Effector CD8-positive, alpha-beta T cell (primary cell): ENCODE measurements at regions not wholly inside any gene's neighbourhood (a gene's known extent, or its start where the extent isn't known, plus 50 kb on each side); places are given as distances from the start of the nearest gene placed in this dataset.

ENCODE experiments used
- DNase-seq: peaks from one replicate; lab custom pipeline; 2025; lab: John Stamatoyannopoulos, UW

DNA sequence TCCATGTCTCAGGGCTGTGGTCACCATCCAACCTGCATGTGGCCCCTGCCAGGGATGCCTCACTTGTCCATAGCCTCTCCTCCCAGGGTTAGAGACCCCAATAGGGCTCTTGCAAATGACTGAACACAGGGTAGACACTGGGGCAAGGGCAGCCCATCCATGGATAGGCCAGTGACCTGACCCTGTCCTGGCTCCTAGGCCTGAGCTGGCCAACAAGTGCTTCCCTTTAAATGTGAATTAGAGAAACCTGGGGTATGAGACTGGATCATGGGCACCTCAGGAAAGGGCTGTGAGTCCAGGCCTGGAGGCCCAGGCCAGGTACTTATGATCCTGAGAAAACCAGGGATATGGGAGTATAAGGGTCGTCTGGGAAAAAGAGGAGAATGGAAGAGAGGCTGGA lies 64.5 kb downstream of the COPS8 start:
- no peak for DNase-seq

DNA sequence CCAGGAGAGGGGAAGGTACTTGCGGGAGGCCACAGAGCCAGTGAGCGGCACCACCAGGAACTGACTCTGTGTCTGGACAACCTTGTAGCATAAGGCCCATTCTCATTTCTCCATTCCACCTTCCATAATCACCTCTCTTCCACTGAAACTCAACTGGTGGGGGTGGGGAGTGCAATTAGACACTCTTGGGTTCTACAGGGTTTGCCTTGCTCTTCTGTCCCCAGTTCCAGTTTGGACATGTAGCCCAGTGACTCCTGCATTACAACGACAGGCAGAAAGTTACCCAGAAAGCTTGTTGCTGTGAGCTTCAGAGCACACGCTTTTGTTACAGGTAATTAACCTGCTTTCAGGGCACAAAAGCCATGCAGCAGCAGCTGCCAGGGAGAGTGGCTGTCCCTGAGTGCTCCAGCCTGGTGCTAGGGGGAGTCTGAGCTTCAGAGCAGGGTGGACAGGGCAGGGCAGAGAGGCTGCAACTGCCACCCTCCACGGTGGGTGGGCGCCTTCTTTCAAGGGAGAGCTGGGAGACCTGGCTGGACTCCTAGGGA lies 65.2 kb downstream of the COPS8 start:
- no peak for DNase-seq

DNA sequence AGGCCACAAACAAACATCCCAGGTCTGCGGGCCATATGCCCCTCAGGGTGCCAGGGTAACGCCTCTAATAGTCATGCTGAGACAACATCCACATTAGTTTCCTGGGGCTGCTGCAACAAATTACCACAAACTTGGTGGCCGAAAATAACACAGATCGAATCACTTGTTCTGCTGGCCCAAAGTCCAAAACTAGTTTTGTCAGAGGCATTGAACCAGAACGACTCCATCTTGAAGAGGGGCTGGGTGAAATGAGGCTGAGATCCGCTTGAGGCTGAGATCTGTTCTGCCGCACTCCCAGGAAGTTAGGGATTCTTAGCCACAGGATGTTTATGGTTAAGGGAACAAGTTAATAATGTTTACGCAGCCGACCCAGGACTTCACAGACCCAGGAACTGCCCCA lies 66.7 kb downstream of the COPS8 start:
- no peak for DNase-seq

DNA sequence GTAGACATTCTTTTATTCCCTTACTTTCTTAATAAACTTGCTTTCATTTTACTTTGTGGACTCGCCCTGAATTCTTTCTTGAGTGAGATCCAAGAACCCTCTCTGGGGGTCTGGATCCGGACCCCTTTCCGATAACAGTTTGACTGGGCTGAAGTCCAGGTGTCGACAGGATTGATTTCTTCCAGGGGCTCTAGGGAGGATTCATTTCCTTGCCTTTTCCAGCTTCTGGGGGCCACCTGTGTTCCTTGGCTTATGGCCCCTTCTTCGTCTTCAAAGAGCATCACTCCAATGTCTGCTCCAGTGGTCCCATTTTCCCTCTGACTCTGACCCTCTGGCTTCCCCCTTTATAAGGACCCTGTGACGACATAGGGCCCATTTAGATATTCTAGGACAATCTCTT lies 67.5 kb downstream of the COPS8 start:
- DNase-seq, result no peak

DNA sequence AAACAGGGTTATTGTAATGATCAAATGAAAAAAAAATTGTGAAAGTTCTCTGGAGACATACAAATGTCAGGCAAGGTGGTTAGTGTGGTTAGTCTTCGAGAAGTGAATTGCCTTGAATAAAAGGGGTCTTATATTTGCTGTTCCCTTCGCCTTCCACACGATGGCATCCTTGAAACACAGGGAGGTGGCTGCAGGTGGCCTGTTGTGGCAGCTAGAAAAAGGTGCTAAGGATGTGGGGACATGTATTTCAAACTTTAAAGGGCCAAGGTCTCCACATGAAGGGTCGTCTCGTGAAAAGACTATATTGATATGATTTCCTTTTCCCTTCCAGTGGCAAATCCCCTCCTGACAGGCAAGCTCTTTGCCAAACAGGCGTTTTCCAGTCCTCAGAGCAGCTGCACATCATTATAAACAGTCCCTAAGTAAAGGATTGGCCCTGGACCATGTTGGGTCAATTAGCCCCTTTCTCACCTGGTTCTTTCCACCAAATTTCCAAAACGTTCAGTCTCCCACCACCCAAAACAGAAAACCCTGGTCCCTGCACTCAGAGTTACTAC lies 68.5 kb downstream of the COPS8 start:
- peak; percentile 25 for DNase-seq

DNA sequence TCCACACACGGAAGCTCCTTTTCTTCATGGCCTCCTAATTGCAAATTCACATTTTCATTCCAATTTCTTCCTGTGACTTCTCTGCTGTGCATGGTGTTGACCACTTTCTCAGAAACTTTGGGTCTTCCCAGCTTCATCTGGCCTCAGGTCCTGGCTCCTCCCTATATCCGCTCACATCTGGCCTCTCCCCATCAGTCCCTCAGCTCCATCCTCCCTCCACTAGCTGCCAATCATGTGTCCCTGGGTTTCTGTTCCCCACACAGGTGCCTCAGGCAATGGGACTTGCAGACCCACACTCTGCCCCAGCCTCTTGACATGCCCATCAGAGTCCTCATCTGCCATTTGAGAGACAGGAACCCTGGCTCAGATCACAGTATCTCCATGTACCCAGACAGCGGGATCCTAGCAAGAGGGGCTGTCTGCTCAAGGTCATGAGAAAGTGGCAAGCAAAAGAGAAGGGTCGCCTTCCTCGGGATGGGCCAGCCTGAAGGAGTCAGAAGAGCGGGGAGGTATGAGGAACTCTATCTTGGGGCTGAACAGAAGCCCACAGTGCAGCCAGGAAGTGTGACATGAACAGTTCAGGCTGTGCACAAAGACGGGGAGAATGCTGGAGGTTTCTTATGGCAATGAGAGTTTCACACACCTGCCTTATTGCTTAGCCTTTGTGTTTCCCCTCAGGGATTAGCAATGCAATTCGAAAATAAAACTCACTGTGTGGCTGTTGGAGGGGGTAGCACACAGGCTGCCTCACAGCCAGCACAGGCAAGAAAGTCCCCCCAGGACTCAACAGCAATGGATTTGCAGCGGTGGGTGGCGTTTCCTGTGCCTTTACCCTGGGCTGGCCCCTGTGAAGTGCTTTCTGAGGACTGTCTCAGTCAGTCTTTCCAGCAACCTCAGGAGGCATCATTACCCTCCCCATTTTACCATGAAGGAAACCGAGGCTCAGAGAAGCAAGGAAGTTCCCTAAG lies 69.5 kb downstream of the COPS8 start:
- no peak for DNase-seq

DNA sequence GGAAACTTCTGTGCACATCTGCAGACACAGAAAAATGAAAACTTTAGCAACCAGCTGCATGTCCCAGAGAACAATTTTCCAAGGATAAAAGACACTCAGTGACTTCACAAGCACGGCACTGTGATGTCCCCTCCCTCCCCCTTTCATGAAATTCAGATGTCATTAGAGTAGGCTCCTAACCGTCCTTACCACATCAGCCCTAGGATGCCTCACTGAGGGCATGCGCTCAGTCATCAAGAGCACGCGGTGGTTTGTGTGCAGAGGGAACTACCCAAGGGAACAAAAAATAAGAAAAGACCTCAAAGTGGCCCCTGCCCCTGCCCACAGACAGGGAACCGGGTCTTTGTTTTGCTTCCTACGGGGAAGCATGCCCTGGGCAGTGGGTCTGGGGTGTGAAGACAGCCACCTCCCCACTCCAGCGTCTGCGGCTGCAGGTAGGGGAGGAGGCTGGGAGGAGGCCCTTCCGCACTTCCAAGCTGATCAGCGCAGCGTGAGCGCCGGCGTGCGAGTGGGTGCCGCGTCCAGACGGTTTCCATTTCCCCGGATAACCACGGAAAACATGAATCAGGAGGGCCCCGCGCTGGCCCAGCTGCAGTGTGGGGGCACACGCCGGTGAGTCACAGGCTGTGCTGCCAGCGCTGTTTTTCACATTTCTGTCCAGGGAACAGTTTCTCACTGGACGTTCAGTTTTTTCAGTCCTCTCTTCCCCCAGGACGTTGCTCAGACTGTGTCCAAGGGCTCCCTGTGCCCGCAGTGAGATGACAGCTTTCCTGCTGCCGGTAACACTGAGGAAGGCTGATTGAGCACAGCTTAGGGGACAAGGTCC lies 70.6 kb downstream of the COPS8 start:
- no peak for DNase-seq

DNA sequence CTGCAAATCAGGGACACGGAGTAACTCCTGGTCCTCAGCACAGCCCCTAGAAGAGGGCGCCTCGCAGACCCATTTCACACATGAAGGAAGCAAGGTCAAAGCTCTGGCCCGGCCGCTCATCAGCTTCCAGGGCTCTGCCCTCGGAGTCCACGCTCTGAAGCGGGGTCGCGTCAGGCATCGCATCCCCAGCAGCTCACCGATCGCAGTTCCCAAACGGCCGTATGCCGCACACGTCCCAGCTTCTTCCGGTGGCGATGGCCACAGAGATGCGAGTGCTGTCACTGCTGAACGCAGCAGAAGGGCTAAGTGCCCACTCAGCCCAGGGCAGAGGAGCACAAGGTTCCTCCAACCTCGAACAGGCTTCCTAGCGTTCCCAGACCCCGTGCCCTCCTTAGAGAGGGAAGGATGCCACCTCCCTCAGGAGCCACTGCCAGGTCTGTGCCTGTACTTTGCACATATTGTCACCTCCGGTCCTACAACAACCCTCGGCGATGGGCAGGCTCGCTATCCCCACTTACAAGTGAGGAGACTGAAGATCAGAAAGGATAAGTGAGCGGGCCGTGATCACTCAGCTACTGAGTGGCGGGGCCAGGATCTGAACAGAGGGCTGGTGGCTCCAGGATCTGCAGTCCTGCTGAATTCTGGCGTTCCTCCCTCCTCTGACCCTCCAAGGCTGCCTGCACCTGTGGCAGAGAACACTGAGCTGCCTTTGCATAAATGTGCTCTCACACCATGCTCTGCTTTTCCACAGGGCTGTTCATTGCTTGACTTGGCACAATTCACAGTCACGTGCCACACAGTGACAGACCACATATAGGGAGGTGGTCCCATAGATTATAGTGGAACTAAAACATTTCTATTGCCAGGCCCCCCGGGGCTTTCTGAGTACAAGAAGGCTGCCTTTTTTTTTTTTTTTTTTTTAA lies 71.4 kb downstream of the COPS8 start:
- DNase-seq, result no peak

DNA sequence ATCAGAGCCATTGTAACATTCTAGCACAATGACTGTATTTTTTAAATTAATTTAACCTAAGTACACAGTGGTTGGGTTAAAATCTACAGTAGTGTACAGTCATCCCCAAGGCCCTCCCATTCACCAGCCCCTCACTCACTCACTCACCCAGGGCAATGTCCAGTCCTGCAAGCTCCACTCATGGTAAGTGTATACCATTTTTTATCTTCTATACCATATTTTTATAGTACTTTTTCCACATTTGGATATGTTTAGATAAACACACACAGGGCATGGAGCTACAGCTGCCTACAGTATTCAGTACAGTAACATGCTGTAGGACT lies 72.1 kb downstream of the COPS8 start:
- no peak for DNase-seq

DNA sequence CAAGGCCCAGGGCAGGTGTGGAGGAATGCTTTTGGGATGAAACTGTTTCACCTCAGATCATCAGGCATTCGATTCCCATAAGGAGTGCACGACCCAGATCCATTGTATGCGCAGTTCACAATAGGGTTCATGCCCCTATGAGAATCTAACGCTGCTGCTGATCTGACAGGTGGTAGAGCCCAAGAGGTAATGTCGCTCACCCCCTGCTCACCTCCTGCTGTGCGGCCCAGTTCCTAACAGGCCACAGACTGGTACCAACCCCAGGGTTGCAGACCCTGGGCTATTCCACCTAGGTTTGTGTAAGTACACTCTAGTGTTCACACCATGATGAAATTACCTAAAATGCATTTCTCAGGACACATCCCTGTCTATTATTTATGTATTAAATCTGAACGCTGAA lies 72.5 kb downstream of the COPS8 start:
- DNase-seq, result no peak

DNA sequence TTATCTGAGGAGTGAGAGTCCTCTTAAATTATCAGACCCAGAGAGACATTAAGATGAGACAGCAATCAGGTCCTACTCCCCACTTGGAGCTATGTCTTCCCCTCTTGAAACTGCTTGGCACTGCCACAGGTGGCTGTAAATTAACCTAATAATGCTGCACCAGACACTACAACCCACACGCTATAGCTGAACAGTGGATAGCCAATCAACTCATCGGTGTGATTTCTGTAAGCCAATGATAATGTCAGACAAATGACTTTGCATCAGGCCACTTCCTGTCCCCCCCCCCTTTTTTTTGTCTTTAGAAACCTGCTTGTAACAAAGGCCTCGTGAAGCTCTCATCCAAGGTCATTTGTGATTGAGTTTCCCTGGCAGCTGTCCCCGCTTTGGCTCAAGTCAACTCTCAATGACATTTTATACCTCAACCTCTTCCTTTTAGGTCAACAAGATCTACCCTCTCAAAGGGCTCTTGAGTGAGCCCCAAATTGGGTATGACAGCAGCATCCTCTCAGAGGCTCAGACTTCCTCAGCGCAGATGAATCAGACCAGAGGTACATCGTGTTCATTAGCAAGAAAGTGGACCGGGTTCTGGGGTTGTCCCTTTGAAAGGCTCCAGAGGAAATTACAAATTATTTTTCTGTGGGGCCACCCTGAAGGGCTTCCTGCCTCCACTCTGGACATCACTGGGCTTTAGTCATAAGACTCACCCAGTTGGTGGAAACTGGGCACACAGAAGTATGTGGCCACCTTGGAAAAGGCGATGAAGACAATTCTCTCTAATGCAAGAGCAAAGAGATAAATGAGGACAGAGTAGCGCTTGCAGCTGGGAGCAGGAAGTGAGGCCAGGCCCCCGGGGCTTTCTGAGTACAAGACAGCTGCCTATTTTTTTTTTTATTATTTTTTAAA lies 73.6 kb downstream of the COPS8 start:
- DNase-seq, result no peak

DNA sequence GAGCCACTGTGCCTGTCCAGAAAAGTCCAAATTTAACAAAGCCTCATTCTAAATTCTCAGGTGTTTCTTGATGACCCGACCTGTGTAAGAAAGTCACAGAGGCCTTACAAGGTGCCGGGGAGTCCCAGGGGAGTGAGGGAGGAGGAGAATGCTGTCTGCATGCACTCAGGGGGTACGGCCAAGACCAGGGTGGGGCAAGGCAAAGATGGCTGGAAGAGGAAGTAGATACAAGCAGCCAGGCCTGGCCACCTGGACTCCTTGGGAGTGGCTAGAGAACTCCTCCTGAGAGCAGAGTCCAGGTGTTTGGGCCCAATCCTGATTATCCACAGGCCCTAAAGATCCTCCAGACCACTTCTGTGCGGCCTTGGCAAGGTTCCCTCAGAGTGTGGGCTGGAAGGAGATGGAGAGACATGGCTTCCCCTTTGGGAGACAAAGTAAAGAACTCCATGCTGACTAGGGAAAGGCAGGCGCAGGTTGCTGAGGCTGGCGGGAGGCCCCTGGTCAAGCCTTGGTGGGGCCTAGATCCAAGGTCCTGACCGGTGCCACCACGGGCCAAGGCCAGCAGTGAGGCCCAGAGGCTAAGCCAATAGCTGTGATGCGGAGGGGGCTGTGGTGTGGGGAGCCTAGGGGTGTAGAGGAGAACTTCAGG lies 74.7 kb downstream of the COPS8 start:
- no peak for DNase-seq

DNA sequence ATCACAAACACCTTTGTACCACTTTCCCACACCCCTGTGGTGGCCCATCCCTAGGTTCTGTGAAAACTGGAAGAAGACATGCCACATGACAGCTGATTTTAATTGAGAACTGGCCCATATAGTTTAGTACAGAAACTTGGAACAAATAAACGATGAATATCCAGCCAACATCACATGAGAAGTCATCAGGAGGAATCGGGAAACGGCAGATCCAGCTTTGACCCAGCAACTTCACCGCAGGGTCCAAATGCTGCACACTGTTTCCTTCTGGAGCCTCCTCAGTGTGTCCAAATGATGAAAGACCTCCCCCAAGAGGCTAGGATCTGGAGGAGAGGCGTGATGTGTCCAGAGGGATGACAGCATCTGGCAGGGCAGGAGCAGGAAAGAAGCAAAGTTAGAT lies 75.5 kb downstream of the COPS8 start:
- no peak for DNase-seq

DNA sequence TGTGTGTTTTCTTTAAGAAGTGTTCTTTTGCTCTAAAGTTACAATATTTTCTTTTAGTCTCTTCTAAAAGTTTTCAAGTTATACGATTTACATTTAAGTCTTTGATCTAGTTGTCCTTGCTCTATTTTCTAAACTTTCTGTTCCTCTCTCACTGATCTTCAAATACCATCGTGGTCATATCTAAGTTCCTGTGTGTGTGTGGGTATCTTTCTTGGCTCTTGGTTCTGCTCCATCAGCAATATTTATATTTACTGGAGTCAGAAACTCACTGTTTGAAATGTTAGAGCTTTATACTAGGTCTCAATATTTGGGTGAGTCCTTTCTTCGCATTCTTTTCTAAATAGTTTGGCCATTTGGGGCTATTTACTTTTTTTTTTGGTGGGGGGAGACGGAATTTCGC lies 77.3 kb downstream of the COPS8 start:
- DNase-seq, result no peak

DNA sequence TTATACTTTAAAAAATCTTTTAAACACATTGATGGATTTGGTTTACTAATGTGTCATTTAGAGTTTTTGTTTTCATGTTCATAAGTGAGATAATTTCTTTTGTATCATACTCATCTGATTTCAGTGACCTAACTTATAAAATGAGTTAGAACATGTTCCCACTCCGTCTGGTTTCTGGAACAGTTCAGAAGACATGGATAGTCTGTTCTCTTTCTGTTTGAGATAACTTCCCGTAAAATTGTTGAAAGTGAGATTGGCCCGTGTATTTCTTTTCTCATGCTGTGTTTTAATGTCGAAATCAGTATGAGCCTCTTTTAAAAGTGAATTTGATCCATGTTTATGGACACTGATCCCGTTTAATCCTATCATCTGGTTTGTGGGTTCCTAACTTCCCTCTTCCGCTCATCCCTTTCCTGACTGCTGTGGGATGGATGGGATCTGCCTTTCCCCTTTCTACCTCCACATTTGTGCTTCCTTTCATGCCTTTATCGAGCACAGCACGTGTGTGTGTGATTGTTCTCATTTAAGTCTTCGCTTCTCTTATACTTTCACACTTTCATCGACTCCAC lies 78.9 kb downstream of the COPS8 start:
- no peak for DNase-seq

DNA sequence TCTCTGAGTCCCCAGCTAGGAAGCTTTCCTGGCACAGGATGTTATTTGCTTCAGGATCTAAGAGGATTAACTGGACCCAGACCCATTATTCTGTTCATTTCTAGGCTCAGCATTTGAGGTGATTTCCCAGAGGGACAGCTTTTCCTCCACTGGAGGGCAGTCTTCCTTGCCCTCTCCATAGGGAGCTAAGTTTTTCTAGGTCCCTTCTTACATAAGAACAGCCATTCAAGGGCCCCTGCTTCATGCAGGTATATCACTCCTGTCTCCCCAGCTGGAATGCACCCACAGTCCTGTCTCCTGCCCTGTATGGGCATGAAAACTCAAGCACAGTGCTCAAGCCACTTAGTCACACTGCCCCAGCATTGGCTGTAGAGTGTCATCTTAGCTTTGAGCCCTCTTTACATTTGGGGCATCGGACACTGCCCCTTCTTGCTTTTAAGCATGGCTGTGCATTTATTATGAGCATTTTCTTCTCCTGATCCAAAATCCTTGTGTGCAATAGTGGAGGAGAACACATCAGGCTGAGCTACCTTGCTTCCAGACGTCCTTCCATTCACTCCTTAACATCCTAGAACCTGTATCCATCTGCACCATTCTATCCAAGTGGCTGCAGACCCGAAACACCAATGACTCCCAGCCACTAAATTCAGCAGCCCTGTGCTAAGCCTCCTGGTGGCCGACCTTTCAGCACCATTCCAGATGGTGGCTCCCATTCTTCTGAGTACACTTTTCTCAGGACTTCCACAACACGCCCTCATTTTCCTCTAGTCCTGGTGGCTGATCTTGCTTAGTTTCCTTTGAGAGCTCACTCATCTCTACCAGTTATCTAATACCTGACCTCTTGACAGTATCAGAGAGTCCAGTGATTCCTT lies 80.0 kb downstream of the COPS8 start:
- no peak for DNase-seq

DNA sequence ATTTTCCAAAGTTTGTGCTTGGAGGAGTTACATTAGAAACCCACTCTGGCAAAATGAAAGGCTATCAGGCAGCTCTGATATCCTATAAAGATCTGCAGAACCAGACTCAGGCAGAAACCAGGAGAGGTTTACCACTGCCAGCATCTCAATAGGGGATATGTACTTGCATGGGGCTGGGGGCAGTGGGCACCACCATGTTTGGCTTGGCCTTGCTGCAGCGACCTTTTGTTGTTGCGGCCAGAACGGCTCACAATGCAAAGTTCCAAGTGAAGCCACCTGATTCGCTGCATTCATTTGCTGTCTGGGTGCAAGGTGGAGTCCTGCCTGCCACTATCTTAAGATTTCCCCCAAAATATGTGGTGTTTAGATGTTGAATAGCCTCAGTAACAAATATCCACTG lies 81.3 kb downstream of the COPS8 start:
- DNase-seq, result no peak

DNA sequence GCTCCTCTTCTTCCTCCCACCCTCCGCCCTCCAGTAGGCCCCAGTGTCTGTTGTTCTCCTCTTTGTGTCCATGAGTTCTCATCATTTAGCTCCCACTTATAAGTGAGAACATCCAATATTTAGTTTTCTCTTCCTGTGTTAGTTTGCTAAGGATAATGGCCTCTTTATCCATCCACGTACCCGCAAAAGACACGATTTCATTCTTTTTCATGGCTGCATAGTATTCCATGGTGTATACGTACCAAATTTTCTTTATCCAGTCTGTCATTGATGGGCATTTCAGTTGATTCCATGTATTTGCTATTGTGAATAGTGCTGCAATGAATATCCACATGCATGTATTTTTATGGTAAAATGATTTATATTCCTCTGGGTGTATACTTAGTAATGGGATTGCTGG lies 82.2 kb downstream of the COPS8 start:
- DNase-seq, result no peak

DNA sequence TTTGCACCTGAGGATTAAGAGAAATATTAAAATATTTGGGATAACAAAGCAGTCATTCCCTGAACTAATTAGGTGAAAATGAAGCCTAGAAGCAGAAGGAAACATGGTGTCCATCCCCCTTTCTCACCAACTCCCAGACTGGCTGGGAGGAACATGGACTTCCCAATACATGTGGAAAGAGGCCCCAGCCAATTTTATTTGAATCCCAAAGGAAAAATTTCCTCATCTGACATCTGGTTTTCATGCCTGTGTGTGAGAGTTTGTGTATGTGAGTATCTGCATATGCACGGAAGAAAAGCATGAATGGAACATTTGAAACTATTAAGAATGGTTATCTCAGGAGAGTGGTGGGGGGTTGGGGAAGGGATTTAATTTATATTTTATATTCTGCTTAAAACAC lies 84.3 kb downstream of the COPS8 start:
- DNase-seq, result no peak
